DOHH2 (cell line): ENCODE measurements at regions not wholly inside any gene's neighbourhood (a gene's known extent, or its start where the extent isn't known, plus 50 kb on each side); places are given as distances from the start of the nearest gene placed in this dataset.

ENCODE experiments used
- EZH2phosphoT487 ChIP-seq: fragments of 200-600 bp; sonication (generic); IDR thresholded peaks from 2 replicates; pipeline ENCODE4 v1.6.1; 2017; ENCODE audit warnings: borderline replicate concordance, mild to moderate bottlenecking, antibody characterized with exemption, low read length, moderate library complexity, mixed read lengths
- TF ChIP-seq, protein P1 (sequence below): fragments of 200-600 bp; sonication (generic); IDR thresholded peaks from one replicate; pipeline ENCODE4 v1.5.1; 2014; ENCODE audit warnings: antibody characterized with exemption, mild to moderate bottlenecking, low read depth, low read length; ENCODE audit not compliant: poor library complexity, severe bottlenecking

DNA sequence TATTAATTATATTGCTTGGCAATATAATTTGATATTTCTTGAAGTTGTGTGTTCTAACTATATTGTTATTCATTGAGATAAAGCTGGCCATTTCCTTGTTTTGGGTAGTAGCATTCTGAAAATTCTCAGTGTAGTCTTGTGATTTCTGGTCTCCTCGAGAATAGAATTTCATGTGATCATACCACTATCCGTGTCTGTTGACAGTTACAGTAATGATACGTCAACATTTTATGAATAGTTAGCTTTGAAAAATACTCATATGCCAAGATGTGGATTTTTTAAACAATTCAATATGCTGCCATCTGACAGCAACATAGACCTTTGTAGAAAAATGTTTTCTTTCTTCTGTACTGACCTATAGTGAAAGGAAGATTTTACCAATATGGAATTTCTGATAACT, 723.7 kb upstream of the SLC35B3 start:
- TF ChIP-seq, protein P1, sequence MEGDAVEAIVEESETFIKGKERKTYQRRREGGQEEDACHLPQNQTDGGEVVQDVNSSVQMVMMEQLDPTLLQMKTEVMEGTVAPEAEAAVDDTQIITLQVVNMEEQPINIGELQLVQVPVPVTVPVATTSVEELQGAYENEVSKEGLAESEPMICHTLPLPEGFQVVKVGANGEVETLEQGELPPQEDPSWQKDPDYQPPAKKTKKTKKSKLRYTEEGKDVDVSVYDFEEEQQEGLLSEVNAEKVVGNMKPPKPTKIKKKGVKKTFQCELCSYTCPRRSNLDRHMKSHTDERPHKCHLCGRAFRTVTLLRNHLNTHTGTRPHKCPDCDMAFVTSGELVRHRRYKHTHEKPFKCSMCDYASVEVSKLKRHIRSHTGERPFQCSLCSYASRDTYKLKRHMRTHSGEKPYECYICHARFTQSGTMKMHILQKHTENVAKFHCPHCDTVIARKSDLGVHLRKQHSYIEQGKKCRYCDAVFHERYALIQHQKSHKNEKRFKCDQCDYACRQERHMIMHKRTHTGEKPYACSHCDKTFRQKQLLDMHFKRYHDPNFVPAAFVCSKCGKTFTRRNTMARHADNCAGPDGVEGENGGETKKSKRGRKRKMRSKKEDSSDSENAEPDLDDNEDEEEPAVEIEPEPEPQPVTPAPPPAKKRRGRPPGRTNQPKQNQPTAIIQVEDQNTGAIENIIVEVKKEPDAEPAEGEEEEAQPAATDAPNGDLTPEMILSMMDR, result no peak
- no peak for TF ChIP-seq EZH2phosphoT487
